ES-I3 (cell line): ENCODE measurements at regions not wholly inside any gene's neighbourhood (a gene's known extent, or its start where the extent isn't known, plus 50 kb on each side); places are given as distances from the start of the nearest gene placed in this dataset.

Experiments used
- H3K36me3 ChIP-seq: 2 replicates; pipeline ENCODE4 v1.6.1; 2013; ENCODE audit warnings: mild to moderate bottlenecking, low read length, control low read depth, moderate library complexity; ENCODE audit not compliant: insufficient read depth
- H3K4me1 ChIP-seq: 2 replicates; pipeline ENCODE4 v1.6.1; 2013; ENCODE audit warnings: mild to moderate bottlenecking, control low read depth, low read length; ENCODE audit not compliant: insufficient read depth
- H3K9ac ChIP-seq: 2 replicates; pipeline ENCODE4 v1.6.1; 2013; ENCODE audit warnings: low read depth, mild to moderate bottlenecking, low read length, moderate library complexity
- H3K9me3 ChIP-seq: 2 replicates; pipeline ENCODE4 v1.6.1; 2013; ENCODE audit warnings: mild to moderate bottlenecking, low read length, moderate library complexity; ENCODE audit not compliant: control insufficient read depth, insufficient read depth

DNA sequence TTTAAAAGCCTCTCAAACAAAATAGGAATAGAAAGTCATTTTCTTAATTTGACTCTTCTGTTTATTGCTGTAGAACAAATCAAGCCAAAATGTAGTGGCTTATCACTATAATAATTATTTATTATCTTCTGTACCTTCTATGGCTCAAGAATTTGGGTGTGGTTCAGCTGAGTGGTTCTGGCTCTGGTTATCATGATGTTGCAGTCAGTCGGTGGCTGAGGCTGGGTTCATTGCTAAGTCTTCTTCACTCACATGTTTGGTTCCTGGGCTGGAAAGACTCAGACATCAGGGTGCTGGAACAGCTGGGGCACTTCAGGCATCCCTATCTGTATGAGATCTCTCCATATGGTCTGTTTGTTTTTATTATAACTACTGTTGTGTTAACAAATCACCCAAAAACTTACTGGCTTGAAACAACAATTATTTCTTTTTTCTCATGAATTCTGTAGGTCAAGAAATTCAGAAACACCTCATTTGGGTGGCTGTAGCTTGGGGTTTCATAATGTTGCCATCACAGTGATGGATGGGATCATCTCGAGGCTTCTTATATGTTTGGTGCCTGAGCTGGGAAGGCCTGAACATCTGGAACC, 165.5 kb upstream of the FOXN2 start:
- no peaks in the 10 kb centered on the region for H3K36me3 ChIP-seq
- H3K9ac ChIP-seq, result no peak overlapping the region
- no peaks in the 10 kb centered on the region for H3K9me3 ChIP-seq
- peaks cover 6% of the 10 kb centered on the region; the same call in 1 of the 2 replicates for H3K4me1 ChIP-seq

DNA sequence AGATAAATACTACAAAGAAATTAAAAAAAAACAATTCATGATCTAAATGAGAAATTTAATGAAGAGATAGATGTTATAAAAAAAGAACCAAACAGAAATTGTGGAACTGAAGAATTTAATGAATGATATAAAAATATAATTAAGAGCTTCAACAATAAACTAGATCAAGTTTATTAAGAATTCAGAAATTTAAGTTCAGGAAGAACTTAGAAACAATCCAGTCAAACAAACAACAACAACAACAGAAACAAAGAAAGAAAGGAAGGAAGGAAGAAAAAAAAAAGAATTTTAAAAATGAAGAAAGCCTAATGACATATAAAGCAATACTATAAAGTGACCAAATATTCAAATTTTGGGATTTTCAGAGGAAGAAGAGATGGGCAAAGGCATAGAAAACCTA, 157.3 kb upstream of the FOXN2 start:
- H3K4me1 ChIP-seq, result no peaks in the 10 kb centered on the region
- H3K9ac ChIP-seq, result no peak overlapping the region
- H3K36me3 ChIP-seq, result no peaks in the 10 kb centered on the region
- no peaks in the 10 kb centered on the region for H3K9me3 ChIP-seq

DNA sequence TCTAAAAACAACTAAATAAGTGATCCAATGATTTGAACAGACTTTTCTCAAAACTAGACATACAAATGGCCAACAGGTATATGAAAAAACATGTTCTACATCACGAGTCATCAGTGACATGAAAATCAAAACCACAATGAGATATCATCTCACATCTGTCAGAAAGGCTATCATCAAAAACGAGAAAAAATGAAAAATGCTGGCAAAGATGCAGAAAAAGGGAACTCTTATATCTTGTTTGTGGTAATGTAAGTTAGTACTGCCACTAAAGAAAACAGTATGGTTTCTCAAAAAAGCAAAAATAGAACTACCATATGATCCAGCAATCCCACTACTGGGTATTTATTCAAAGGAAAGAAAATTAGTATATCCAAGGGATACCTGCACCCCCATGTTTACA, 152.9 kb upstream of the FOXN2 start:
- no peak overlapping the region for H3K9ac ChIP-seq
- no peaks in the 10 kb centered on the region for H3K4me1 ChIP-seq
- no peaks in the 10 kb centered on the region for H3K9me3 ChIP-seq
- H3K36me3 ChIP-seq, result no peaks in the 10 kb centered on the region

DNA sequence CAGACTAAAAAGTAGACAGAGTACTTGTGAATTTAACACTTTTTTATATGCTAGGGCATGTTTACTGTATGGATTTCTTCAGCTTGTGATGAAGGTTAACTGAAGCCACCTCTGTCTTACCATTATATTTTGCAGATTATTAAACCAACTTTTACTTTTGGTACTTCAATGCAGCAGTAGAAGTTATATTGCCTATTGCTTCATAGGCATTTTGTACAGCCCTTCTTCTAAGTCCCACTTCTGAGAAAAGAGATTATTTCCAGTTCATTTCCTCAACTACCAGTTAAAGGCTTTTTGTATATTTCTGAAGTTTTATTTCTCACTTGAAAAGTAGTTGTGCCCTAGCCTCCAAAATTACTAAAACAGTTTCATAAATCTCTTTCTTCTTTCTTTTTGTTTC, 151.7 kb upstream of the FOXN2 start:
- Histone ChIP-seq H3K9ac (no peak overlapping the region), H3K36me3 (no peaks in the 10 kb centered on the region), H3K9me3 (no peaks in the 10 kb centered on the region), H3K4me1 (no peaks in the 10 kb centered on the region)

DNA sequence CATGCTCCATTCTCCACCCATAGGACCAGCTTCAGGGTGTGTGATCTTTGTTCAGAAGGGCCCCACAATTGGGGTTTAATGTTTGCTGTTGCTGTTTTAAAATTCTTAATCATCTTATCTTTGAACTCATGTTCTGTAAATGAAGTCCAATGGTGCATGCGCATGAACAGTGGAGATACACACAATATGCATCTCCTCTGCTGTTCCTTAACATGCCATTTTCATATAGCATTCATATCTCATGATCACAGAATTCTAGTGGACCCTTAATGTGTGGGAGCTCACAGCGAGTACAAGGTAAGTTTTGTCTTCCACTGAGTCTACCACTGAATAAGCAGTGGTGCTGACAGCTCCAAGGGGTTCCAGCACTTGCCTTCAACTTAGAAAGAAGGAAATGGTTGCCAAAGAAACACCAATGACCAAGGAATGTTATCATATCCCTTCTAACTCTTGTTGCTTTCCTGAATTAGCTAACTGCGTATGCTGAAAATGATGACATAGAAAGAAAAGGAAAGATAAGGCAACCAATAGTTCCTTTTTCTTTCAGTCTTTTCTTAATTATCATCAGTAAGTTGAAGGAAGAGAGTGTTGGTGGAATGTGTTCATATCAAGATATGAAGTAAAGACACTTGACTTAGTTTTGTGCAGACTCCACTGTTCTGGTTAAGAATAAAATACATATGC, 149.3 kb upstream of the FOXN2 start:
- H3K36me3 ChIP-seq, result no peaks in the 10 kb centered on the region
- no peaks in the 10 kb centered on the region for H3K9me3 ChIP-seq
- H3K4me1 ChIP-seq, result no peaks in the 10 kb centered on the region
- no peak overlapping the region for H3K9ac ChIP-seq

DNA sequence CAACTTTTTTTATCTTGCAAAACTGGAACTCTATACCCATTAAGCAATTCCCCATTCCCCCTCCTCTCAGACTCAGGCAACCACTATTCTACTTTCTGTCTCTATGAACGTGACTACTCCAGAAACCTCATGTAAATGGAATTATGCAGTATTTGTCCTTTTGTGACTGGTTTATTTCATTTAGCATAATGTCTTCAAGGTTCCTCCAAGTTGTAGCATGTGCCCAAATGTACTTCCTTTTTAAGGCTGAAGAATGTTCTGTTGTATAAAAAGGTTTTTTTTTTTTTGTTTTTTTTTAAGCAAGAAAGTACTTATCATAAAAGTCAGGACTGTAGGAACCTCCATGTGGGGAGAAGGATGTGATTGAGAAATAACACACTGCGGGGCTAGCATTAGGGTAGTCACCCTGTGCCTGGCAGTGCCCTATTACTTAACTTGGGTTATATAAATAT, 145.3 kb upstream of the FOXN2 start:
- Histone ChIP-seq H3K4me1 (0 out of 2 replicates have a peak, but pooled peaks cover 4% of the 10 kb centered on the region), H3K9me3 (no peaks in the 10 kb centered on the region), H3K36me3 (no peaks in the 10 kb centered on the region), H3K9ac (no peak overlapping the region)

DNA sequence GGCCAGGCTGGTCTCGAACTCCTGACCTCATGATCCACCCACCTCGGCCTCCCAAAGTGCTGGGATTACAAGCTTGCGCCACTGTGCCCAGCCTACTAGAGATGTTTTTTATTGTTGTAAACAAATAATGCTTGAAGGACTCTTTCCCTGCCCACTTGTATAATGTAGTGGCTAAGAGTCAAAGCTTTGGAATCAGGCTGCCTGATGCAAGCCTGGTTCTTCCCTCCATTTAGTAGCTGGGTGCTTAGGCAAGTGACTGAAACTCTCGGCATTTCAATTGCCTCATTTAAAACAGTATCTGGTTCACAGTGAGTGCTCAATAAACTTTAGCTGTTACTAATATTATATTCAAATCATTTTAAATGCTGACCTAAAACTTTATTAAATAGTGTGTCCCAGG, 144.2 kb upstream of the FOXN2 start:
- Histone ChIP-seq H3K9ac (no peak overlapping the region), H3K36me3 (no peaks in the 10 kb centered on the region), H3K9me3 (no peaks in the 10 kb centered on the region), H3K4me1 (peaks cover 4% of the 10 kb centered on the region; the same call in 1 of the 2 replicates)

DNA sequence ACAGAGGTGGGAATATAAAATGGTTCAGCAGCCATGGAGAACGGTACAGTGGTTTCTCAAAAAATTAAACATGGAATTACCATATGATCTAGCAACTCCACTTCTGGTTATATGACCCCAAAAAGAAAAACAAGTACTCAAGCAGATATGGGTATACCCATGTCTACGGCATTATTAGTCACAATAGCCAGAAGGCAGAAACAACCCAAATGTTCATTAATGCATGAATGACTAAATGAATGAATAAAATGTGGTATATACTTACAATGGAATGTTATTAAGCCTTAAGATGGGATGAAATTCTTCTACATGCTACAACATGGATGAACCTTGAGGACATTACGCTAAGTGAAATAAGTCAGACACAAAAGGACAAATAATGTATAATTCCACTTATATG, 141.3 kb upstream of the FOXN2 start:
- no peak overlapping the region for H3K9ac ChIP-seq
- no peaks in the 10 kb centered on the region for H3K36me3 ChIP-seq
- no peaks in the 10 kb centered on the region for H3K9me3 ChIP-seq
- peaks cover 4% of the 10 kb centered on the region; the same call in 1 of the 2 replicates for H3K4me1 ChIP-seq

DNA sequence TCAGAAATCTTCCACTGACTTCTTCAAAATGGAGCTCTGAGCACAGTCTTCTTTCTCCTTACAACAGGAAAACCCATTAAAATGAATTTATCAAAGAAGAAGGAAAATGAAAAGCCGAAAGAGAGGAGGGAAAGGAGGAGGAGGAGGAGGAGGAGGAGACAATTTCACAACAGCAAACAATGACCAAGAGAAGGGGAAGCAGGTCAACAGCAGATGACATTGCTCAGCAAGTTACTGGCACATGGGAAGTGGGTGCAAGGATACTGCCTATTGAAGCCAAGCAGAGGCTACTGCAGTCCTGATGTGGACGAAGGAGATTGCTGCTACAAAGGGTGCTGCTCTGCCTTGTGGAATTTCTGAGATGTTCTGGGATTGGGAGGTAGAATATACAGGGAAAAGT, 140.0 kb upstream of the FOXN2 start:
- no peak overlapping the region for H3K9ac ChIP-seq
- H3K36me3 ChIP-seq, result no peaks in the 10 kb centered on the region
- H3K9me3 ChIP-seq, result no peaks in the 10 kb centered on the region
- peaks cover 4% of the 10 kb centered on the region; the same call in 1 of the 2 replicates for H3K4me1 ChIP-seq

DNA sequence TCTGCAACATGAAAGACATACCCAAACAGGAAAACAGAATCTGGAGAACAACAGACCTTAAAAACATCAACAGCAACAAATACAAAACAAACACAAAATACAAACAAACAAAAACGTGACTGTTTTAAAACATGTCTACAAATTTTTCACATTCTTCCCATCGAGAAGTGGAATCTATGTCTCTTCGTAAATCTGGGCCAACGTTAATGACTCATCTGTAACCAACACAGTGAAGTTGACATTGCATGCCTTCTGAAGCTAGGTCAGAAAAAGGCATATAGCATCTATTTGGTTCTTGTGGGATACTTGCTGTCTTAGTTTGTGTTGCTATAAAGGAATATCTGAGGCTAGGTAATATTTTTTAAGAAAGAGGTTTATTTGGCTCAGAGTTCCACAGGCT, 139.2 kb upstream of the FOXN2 start:
- Histone ChIP-seq H3K9me3 (no peaks in the 10 kb centered on the region), H3K36me3 (no peaks in the 10 kb centered on the region), H3K4me1 (peaks cover 4% of the 10 kb centered on the region; the same call in 1 of the 2 replicates), H3K9ac (no peak overlapping the region)

DNA sequence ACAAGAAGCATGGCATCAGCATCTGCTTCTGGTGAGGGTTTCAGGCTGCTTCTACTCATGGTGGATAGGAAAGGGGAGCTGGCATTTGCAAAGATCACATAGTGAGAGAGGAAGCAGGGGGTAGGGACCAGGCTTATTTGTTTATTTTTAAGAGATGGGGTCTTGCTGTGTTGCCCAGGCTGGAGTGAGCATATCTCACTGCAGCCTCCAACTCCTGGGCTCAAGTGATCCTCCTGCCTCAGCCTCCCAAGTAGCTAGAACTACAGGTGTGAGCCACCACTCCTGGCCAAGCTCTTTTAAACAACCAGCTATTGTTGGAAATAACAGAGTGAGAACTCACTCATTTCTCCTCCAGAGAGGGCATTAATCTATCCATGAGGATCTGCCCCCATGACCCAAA, 138.8 kb upstream of the FOXN2 start:
- no peaks in the 10 kb centered on the region for H3K36me3 ChIP-seq
- peaks cover 4% of the 10 kb centered on the region; the same call in 1 of the 2 replicates for H3K4me1 ChIP-seq
- no peaks in the 10 kb centered on the region for H3K9me3 ChIP-seq
- no peak overlapping the region for H3K9ac ChIP-seq

DNA sequence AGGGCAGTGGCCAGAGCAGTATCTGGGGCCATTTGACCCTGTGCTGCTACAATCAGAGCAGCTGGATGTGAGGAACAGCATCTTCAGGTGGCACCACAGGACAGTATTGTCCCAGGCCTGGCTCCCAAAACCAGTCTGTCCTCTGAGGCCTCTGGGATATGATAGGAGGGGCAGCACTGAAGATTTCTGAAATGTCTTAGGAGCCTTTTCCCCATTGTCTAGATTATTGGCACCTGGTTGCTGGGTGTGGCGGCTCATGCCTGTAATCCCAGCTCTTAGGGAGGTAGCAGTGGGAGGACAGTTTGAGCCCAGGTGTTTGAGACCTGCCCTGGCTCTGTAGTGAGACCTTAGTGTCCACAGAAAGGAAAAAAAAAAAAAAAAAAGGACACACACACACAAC, 137.6 kb upstream of the FOXN2 start:
- no peaks in the 10 kb centered on the region for H3K9me3 ChIP-seq
- H3K9ac ChIP-seq, result no peak overlapping the region
- no peaks in the 10 kb centered on the region for H3K36me3 ChIP-seq

DNA sequence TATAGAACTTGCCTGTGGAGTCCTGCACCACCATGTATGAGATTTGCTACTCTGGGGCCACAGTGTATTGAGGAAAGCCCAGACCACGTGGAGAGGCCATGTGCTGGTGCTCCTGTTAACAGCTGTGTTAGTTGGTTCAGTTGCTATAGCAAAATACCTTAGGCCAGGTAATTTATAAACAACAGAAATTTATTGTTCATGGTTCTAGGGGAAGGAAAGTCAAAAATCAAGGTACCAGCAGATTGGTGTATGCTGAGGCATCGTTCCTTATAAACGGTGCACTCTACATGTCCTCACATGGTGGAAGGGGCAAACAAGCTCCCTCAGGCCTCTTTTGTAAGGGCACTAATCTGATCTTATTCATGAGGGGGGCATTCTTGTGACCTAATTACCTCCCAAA, 135.9 kb upstream of the FOXN2 start:
- H3K9ac ChIP-seq, result no peak overlapping the region
- no peaks in the 10 kb centered on the region for H3K9me3 ChIP-seq
- no peaks in the 10 kb centered on the region for H3K36me3 ChIP-seq
- no peaks in the 10 kb centered on the region; the same call in 1 of the 2 replicates for H3K4me1 ChIP-seq

More for the DNA sequence above, 137.6 kb upstream of the FOXN2 start:
- no peaks in the 10 kb centered on the region; the same call in 1 of the 2 replicates for H3K4me1 ChIP-seq

DNA sequence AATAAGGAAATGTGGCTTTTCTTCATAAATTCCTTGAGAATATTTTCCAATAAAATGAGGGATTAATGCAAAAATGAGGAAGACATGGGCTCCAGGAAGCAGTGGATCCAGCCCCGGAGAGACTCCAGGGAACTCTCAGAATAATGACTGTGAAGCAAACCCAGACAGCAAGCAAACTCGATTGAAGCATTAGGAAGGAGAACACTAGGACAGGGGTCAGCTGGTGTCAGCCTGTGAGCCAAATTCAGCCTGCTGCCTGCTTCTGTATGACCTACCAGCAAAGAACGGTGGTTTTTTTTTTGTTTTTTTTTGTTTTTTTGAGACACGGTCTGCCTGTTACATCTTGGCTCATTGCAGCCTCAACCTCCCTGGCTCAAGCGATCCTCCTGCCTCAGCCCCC, 133.9 kb upstream of the FOXN2 start:
- Histone ChIP-seq H3K9ac (no peak overlapping the region), H3K36me3 (no peaks in the 10 kb centered on the region), H3K4me1 (no peaks in the 10 kb centered on the region), H3K9me3 (no peaks in the 10 kb centered on the region)

DNA sequence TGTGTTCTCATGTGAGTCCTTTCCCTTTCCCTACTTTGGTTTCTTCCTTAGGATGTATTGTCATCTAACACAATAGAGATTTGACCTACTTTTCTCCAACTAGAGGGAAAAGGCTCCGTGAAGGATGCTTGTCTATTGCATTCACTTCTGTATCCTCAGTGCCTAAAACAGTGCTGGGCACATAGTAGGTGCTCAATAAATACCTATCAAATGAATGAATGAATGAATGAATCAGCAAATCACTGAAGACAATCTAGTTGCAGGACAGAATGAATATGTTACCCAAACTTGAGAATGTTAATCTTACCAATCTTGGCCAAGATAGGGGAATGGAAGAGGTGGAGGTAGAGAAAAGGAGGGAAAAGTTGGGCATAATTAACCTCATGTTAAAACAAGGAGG, 131.2 kb upstream of the FOXN2 start:
- Histone ChIP-seq H3K9me3 (no peaks in the 10 kb centered on the region), H3K9ac (no peak overlapping the region), H3K36me3 (no peaks in the 10 kb centered on the region), H3K4me1 (0 out of 2 replicates have a peak, but pooled peaks cover 9% of the 10 kb centered on the region)
